Frontal cortex (tissue), 3 donors: ENCODE measurements at regions not wholly inside any gene's neighbourhood (a gene's known extent, or its start where the extent isn't known, plus 50 kb on each side); places are given as distances from the start of the nearest gene placed in this dataset.
"Not testable (repeated sequence)": the region's sequence is repeated elsewhere in the genome, so short reads cannot be mapped to it uniquely, and the experiment has no call there.

Experiments
- DNase-seq, 2 donors: peaks; one replicate each; pipeline ENCODE4 v3.0.0; 2012; ENCODE audit warnings: low spot score in 2 of 2
- FAIRE-seq: peaks from 2 replicates; lab custom pipeline; 2012; peaks lifted over from hg19 to GRCh38; lab: Jason Lieb, UNC
- donor health status: control.
- donor health status: control.
- donor health status: control.

- no peak for FAIRE-seq
Measured at GRCh38 chr2:7758073-7758759, 841.0 kb downstream of the RNF144A start.

GRCh38 chr2:7759898-7760297 lies 842.7 kb downstream of the RNF144A start:
- DNase-seq (no peak), FAIRE-seq (no peak)

More at GRCh38 chr2:7758073-7758759, 841.0 kb downstream of the RNF144A start:
- DNase-seq, result no peak

GRCh38 chr2:7763418-7763817 lies 846.2 kb downstream of the RNF144A start:
- not testable (repeated sequence) for DNase-seq, FAIRE-seq

- DNase-seq (no peak), FAIRE-seq (no peak)
Measured at GRCh38 chr2:7765236-7765635, 848.0 kb downstream of the RNF144A start.

- DNase-seq (no peak), FAIRE-seq (no peak)
Measured at GRCh38 chr2:7766088-7766722, 849.0 kb downstream of the RNF144A start.

GRCh38 chr2:7766978-7767565 lies 849.9 kb downstream of the RNF144A start:
- FAIRE-seq (no peak), DNase-seq (no peak)

GRCh38 chr2:7767902-7768301 lies 850.7 kb downstream of the RNF144A start:
- DNase-seq, result no peak
- FAIRE-seq, result no peak

GRCh38 chr2:7771781-7772180 lies 854.6 kb downstream of the RNF144A start:
- no peak for FAIRE-seq

GRCh38 chr2:7773362-7774360 lies 856.4 kb downstream of the RNF144A start:
- FAIRE-seq, result no peak
- no peak for DNase-seq

More at GRCh38 chr2:7771781-7772180, 854.6 kb downstream of the RNF144A start:
- no peak for DNase-seq

- DNase-seq (no peak), FAIRE-seq (no peak)
Measured at GRCh38 chr2:7774481-7774880, 857.3 kb downstream of the RNF144A start.

- no peak for FAIRE-seq
Measured at GRCh38 chr2:7777668-7778067, 860.5 kb downstream of the RNF144A start.

GRCh38 chr2:7780321-7780720 lies 863.1 kb downstream of the RNF144A start:
- DNase-seq (no peak), FAIRE-seq (no peak)

More at GRCh38 chr2:7777668-7778067, 860.5 kb downstream of the RNF144A start:
- no peak for DNase-seq

GRCh38 chr2:7785700-7786099 lies 868.5 kb downstream of the RNF144A start:
- no peak for DNase-seq
- no peak for FAIRE-seq

- FAIRE-seq, result no peak
Measured at GRCh38 chr2:7788736-7789135, 871.5 kb downstream of the RNF144A start.

GRCh38 chr2:7792031-7792651 lies 874.9 kb downstream of the RNF144A start:
- DNase-seq (no peak), FAIRE-seq (no peak)

More at GRCh38 chr2:7788736-7789135, 871.5 kb downstream of the RNF144A start:
- no peak for DNase-seq

GRCh38 chr2:7795778-7796563 lies 878.8 kb downstream of the RNF144A start:
- no peak for DNase-seq

GRCh38 chr2:7800031-7800430 lies 881.8 kb upstream of the ID2 start:
- no peak for DNase-seq
- FAIRE-seq, result no peak

More at GRCh38 chr2:7795778-7796563, 878.8 kb downstream of the RNF144A start:
- no peak for FAIRE-seq

- no peak for FAIRE-seq
- DNase-seq, result no peak
Measured at GRCh38 chr2:7801212-7801611, 880.6 kb upstream of the ID2 start.

GRCh38 chr2:7803515-7803914 lies 878.3 kb upstream of the ID2 start:
- DNase-seq (no peak), FAIRE-seq (no peak)
